ENCODE measurements at regions not wholly inside any gene's neighbourhood (a gene's known extent, or its start where the extent isn't known, plus 50 kb on each side); places are given as distances from the start of the nearest gene placed in this dataset.

DNA sequence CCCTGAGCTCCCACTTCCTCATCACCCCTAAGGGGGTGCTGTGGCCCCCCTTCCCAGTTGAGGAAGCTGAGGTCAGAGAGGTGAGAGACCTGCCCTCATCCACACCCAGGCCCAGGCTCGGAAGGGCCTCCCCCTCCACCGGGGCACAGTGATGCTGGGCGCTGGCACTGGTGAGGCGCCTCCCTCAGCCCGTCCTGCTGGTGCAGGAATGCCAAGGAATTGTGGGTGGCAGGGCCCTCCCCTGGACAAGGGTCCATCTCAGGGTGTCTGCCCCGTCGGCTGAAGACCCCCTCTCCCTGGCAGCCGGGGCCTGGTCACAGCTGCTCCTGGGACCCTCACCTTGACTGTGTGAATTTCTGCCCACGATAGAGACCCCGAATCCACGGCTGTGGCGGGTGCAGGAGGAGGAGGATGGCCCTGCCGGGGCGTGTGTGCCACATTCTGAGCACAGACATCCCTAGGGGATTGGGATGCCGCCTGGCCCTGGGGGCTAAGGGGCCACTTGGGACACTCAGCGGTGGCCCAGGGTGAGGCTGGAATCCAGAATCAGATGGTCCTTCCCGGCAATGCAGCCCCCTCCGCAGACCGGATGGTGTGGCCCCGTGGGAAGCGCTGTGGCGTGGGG, 70.2 kb upstream of the GATA5 start:
- DNase-seq: no peak

DNA sequence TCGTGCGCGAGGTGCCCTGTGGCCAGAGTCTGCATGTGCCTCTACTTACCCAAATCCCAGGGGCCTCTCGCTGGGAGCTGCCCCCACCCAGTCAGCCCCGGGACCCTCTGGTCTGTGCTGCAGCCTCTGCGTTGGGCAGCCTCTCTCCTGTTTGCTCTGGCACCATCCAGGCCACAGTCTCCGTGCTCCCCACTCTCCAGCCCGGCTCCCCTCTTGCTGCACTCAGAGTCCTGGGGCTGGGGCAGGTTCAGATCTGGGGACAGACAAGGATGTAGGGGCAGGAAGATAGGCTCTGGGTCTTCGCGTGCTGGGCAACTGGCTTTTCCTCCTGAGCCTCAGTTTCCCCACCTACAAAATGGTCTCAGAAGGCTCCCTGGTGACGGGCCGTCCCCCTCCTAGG, 70.8 kb upstream of the GATA5 start:
- no peak for DNase-seq

DNA sequence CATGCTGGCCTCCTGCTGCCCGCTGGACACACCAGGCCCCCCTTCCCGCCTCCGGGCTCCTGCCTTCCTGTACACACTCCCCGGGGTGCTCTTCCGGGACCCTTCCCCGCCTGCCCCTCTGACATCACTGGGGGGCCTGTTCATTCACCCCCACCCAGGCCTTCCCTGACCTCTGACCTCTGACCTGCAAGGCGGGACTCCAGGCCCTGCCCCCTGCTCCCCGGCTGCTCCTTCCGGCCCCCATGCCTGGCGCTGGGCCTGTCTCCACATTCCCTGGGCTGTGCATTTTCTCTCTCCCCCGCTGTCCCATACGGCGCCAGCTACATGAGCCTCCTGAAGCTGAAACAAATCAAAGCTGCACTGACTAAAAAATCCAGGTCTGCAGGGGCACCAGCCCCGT, 71.6 kb upstream of the GATA5 start:
- no peak for DNase-seq

DNA sequence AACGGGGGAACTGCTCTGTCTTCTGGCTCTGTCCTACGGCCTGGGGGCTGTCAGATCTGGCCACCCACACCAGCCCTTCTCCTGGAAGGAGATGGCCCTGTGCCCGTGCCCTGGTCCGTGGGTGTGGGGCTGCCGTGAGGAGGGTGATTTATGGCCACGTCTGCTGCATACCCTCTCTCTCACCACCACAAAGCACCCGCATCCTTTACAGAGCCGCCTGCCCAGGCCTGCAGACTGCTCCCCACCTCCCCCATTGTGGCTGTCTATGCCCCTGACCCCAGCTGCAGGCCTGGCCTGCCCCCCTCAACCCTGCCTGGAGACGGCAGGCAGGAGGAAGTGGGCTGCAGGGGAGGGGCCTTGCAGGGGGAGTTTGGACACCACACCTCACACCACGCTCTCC, 72.7 kb upstream of the GATA5 start:
- DNase-seq: no peak

DNA sequence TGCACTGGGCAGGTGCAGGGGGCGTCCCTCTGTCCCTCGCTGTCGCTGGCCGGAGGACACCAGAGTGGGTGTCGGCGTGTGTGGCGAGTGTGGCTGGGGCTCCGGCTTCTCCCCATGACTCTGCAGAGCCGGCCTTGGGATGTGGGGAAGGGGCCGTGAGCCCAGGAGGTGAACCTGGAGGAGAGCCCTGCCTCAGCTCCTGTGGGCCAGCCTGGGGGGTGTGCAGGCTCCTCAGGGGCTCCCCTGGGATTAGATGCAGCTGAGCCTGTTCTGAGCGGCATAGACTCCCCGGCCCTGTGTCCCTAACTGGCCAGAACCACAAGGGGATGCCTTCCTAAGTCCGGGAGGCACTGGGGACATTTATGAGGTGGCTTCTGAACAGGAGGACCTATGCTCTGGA, 73.2 kb upstream of the GATA5 start:
- DNase-seq: no peak

DNA sequence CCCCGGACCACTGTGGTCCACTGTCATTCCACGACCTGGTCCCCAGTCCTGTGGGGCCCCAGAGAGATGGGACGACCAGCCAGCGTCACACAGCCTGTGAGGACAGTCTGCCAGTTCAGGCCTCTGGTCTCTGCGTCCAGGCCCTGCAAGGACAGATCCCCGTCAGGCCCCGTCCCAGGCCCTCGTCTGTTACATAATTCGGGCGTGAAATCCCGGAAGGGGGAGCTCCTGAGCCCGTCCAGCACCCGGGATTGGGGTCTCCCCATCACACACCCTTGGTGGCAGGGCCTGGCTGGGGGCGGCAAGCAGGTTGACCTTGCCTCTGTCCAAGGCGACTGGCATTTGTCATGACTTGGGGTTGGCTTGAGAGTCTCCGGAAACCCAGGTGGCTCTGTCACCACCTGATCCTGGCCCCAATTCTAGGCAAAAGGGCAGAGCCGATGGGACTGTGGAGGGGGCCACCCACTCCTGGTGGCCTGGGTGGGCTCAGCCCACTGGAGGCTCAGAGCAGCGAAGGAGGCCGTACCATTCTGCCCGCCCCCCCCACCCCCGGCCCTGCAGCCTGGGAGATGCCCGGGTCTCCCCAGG, 73.8 kb upstream of the GATA5 start:
- no peak for DNase-seq

DNA sequence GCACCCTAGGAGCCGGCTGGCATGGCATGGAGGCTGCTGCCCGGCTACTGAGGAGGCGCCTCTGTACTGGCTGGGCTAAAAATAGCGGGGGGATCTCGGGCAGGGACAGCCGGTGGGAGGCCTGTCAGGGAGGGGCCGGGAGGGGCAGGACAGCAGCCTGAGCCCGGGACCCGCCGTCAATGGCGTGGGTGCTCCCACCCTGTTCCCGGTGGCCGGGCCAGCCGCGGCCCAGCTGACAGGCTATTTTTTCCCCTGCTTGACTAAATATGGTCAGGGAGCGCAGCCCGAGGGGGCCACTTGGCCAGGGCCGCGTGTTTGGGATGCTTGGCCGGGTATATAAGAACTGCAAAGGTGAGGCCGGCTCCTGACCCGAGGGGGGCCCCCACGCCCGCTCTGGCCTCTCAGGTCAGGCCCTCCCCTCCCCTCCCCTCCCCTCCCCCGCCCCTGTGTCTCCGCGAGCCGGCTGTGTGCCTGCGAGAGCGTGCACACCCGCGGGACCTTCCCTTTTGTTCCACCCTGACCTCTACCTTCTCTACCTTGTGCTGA, 74.4 kb upstream of the GATA5 start:
- no peak for DNase-seq

DNA sequence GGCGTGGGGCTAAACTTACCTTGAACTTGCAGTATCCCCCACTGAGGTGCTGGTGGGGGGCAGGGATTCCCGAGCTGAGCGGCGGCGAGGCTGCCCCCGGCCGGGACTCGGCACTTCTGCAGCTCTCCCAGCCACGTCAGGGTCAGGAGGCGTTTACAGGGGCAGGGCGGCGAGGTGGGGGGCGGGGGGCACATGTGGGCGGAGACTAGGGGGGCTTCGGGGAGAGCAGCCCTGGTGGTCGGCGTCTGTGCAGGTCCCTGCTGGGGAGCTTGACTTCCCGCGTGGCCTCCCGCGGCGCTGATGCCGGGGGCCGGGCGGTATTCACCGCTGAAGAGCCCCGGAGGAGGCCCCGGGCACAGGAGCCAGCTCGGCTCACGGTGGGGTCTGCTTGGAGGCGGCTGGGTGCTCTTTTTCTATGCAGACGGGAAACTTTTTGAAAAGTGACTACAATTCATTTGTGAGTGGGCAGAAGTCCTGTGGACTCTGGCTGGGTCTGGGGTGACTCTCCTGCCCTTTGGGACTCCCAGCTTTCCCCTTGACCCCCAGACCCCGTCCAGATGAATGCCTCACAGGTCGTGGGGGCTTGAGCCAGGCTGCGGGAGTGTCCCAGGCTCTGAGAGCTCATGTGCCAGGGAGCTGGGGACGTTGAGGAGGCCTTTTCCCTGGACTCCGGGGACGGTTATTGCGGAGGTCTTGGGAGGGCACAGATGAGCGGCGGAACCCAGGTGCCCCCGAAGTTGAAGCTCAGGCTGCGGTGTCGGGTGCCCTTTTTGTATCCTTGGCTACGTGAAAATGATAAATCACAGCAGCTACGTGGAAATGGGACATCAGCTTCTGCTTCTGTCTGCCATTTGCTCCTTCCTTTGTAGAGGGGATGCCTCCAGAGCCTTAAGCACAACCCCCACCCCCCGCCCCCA, 75.9 kb upstream of the GATA5 start:
- DNase-seq: no peak

DNA sequence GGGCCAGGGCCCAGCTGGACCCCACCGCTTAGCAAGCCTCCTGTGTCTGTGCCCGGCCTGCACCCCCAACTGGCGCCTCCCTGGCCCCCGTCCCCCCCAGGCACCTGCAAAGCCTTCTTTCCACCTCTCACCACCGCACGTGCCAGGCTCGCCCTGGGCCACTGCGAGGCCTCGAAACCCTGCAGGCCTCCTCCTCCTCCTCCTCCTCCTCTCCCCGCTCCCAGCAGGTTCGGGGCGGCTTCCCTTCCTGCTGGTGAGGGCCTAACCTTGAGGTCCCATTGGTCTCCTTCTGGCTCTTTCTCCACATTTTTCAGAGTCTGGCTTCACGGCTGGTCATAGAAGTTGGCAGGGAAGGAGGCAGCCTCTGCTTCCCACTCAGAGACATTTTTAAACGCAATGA, 76.8 kb upstream of the GATA5 start:
- no peak for DNase-seq

DNA sequence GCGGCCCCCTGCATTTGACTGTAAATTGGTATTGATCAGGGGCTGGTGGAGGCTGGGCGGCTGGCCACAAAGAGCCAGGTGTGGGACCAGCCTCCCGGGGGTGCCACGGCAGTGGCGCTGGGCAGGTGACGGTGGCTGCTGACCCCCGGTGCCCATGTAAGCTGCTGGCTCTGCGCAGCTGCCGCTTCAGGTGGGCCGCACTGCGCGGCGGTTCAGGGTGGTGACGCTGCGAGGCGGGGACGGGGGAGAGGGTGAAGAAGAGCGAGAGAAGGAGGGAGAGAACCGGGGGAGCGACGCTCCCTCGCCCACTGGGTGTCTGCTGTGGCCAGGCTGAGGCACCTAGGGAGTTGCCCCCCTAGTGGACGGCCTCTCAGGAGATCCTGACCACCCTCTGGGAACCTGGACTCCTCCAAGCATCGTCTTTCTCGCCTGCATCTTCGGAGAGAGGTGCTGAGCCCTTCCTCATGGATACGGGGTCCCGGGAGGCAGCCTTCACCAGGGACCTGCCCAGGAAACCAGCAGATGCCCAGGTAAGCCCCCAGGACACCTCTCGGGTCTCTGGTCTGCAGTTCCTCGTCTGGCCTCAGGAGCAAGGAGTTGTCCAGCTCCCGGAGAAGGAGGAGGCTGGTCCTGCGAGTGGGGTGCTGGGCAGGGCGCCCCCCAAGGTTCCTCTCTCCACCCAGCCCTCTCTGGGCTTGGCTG, 77.5 kb upstream of the GATA5 start:
- no peak for DNase-seq

DNA sequence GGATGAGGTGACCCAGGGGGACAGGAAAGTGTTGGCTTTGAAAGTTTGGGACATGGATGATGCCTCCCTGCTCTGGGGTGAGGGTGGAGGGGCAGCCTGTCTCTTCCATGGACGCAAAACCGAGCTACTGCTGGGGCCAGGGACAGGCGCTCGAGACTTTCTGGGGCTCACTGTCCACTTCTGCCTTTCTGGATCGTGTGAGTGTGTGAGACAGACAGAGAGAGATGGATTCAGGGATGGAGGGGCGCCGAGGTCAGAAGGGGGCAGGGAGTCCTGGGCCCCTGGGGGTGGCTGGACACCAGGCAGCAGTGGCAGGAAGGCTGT, 78.0 kb upstream of the GATA5 start:
- no peak for DNase-seq

DNA sequence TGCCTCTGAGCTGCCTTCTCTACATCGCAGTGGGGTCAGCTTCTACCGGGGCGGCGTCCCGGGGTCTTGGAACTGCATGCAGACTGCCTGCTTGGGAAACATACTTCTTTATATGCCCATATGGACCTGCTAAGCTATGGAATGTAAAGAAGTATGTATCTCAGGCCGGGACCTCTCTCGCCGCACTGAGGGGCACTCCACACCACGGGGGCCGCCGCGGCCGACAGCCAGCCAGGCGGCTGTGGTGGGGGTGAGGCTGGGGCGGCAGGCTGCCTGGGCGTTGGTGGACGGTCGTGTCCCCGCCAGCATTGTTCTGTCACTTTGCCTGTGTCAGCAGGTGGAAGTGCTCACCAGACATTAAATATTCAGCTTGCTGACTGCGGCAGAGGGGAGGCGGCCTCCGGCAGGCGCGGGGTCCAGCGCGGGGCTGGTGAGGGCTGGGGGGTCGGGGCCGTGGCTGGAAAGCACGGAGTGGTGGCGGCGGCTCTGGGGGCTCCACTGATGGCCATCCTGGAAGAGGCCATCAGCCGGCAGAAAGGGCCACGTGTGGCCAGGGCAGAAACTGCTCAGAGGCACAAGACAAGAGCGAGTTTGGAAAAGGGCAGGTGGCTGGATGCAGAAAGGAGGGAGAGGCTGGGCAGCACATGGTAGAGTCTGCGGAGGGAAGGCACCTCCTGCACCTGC, 78.6 kb upstream of the GATA5 start:
- no peak for DNase-seq

DNA sequence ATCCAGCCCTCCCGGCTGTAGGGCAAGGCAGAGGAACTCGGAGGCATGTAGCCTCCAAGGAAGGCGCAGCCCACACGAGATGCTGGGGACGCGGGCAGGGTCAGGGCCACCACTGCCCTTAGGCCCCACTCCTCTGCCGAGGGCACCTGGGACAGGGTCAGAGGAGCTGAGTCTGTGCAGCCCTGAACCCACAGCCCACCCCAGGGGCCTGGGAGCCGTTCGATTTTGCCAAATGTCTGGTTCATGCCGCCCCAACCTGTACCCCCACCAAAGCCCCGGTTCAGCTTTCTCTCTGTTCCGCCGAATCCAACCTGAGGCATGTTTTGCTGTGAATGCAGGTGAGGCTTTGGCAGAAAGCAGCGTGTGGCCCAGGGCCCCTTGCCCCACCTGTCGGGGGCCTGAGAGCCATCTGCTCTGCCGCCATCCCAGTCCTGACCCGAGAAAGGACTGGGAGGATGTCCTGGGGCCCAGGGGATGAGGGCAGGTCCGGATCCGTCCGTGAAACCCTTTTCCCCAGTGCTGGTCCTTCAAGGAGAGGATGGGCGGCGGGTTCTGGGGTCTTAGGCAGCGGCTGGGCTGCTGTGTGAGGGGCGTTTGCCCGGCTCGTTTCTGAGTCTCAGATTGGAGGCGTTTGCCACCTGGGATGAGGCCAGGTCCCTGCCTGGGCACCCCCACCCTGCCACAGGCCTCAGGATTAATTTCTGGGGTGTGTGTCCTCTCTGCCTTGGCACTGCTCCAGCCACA, 79.3 kb upstream of the GATA5 start:
- no peak for DNase-seq

DNA sequence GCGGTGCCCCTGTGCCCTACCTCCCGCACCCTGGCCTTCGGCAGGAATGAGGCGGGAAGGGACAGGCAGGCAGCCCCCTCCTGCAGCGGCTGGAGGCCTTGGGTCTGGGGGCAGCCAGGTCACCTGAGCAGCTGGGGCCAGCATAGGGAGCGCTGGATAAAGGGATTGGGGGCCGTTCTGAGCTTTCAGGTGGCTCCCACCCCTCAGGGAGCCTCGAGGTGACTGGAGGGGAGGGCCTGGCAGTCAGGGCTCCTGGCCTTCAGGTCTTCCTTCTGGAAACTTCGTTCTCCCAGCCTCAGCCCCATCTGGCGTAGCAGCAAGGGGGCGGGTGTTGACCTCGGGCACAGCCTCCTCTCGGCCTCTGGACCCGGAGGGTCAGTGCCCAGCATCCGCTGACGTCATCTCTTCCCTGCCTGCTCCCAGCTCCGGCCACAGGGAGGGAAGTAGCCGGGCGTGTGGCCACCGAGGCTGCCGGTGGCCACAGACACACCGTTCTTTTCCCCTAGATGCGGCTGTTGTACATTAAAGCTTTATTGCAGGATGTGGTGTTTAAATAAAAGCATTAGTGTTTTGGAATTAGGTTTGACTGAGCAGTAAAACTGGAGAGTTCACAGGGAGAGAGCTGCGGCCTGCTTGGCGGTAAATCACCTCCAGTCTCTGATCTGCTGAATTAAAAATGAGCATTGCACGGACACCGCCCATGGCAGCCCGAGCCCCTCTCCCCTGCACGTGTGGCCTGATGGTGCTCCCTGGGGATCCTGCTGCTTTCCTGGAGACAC, 80.0 kb upstream of the GATA5 start:
- DNase-seq: no peak

DNA sequence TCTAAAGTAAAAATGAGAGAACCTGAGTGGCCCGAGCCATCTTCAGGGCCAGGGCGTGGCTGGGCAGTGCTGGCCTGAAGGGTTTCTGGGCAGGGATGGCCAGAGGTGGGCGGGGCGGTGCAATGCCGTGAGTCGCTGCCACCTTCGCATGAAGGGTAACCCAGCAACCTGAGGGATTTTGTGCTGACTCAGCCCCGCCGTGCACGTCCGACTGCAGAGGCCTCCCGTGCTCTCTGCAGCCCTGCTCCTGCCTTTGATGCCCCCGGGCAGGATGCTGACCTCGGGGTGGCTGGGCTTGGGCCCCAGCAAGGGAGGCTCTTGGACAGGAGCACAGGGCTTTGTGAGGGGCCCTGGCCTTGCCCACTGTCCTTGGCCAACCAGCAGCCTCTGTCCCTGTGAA, 81.7 kb upstream of the GATA5 start:
- DNase-seq: no peak

DNA sequence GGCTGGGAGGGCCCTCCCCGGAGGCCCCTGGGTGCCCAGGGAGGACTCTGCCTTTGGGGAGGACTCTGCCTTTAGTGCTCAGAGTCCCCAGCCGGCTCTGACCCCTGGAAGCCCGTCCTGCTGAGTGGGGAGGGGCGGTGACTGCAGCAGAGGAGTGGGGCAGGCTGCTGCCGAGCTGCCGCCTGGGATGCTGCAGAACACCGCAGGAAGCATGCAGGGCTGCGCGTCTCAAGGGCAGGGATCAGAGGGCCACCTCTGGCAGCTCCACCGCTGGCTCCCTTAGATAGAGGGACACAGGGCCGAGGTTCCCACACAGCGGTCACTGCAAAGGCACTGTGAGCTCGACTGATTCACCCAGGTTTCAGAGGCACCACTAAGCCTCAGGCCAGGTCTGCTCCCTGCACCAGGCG, 82.2 kb upstream of the GATA5 start:
- DNase-seq: no peak

DNA sequence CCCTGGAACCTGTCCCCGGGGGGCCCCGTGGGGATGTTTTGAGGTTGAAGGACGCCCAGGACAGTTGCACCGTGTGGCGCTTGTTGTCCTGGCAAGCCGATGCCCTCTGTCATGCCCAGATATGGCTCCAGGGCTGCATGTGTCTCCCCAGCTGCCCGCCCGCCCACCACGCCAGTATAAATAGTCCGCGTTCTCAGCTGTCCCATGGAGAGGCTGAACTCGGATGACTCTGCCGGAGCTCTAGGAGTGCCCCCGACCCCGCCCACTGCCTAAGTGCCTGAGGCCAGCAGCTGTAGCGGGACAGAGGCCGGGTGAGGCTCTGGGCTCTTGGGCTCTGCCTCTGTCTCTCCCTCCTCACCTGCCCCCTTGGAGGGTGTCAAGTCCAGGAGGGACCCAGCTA, 83.0 kb upstream of the GATA5 start:
- DNase-seq: no peak

DNA sequence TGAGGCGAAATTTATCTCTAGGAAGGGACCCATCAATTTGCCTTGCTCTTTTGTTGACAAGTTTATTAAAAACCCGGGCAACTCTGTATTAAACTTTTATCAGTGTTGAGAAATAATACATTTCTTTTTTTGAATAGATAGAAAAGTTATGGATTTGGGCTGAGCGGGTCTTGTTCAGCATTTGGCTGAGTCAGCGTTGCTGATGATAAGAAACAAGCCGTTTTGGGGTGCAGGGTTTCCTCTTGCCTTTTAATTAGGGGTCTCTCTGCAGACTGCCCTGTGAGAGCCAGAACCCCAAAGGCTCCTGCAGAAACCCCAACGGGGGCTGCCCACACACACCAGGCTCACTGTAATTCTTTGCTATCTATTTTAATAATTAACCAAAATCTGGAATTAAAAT, 82.1 kb upstream of the SLCO4A1 start:
- no peak for DNase-seq

DNA sequence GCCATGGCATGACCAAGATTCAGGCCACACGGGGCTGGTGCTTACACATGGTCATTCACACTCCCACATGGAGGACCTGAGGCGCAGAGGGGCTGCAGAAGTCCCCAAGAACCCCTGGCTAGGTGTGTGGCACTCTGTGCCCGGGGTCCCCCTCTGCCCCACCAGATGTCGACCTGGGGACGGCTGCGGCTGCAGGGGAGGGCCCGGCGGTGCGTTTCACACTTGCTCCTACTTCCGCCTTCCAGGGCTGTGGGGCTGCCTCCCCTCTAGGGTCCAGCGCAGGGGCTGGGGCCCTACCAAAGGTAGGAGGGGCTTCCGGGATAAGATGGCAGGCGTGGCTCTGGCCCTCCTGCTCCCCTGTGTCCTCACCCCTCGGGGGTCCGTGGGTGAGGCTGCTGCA, 81.1 kb upstream of the SLCO4A1 start:
- DNase-seq: no peak

DNA sequence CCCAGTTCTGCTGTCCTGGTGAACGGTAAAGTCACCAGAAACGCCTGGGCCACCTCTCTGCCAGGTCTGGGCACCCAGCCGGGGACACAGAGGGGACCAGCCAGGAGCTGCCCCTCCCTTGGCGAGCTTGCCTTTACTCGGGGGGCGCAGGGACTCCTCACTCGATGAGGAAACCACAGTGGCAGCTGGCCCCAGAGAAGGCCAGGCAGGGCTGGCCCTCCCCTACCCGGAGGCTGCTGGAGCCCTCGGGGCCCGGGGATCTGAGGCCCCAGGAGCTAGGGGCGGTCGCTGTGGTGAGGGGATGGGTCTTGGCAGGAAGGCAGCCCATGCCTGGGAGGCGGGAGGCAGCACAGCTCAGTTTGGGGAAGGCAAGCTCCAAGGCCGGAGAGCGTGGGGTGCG, 80.4 kb upstream of the SLCO4A1 start:
- no peak for DNase-seq

DNA sequence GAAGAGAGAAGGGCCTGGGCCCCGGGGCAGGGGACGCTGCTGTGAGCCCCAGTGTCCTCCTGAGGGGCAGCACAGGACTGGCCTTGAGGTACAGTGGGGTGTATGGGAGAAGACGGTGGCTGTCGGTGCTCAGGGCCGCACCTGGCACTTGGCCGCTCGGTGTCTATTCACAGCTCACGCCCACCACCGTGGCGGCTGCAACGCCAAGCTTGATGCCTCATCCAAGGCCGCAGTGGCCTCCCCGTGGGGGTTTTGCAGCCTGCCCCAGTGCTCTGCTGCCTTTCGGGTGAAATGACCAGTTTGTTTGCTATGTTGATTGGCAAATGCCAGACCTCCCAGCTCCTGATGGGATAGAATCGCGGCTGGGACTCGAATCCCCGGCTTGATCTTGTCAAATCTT, 79.5 kb upstream of the SLCO4A1 start:
- DNase-seq: no peak

All from CD4-positive, alpha-beta T cell treated with Interleukin-4 for 1 hour (primary cell).